ENCODE measurements at regions not wholly inside any gene's neighbourhood (a gene's known extent, or its start where the extent isn't known, plus 50 kb on each side); places are given as distances from the start of the nearest gene placed in this dataset.

GRCh38 chr6:130537447-130537846, 171.6 kb downstream of the TMEM200A start:
- H3K9me3 Mint-ChIP-seq (ENCODE audit: low read depth), result peaks cover 31% of the 10 kb centered on the region
- no peak overlapping the region for H3K27ac Mint-ChIP-seq
- TF ChIP-seq CTCF (IDR thresholded peaks at IDR 0.05; ENCODE audit: unreplicated experiment), result no peak
- H3K4me3 Mint-ChIP-seq (ENCODE audit: low read depth), result no peak overlapping the region
- no peaks in the 10 kb centered on the region for H3K27me3 Mint-ChIP-seq
- no peaks in the 10 kb centered on the region for H3K36me3 Mint-ChIP-seq (ENCODE audit: insufficient read depth)
- no peaks in the 10 kb centered on the region for H3K4me1 Mint-ChIP-seq (ENCODE audit: low read depth)
- no peak for DNase-seq (ENCODE audit: low spot score, unreplicated experiment)

- Mint-ChIP-seq H3K4me3 (ENCODE audit: low read depth) (no peak overlapping the region), H3K27ac (no peak overlapping the region), H3K36me3 (ENCODE audit: insufficient read depth) (no peaks in the 10 kb centered on the region), H3K4me1 (ENCODE audit: low read depth) (no peaks in the 10 kb centered on the region), H3K27me3 (no peaks in the 10 kb centered on the region), H3K9me3 (ENCODE audit: low read depth) (no peaks in the 10 kb centered on the region)
- no peak for DNase-seq (ENCODE audit: low spot score, unreplicated experiment)
- TF ChIP-seq CTCF (IDR thresholded peaks at IDR 0.05; ENCODE audit: unreplicated experiment), result no peak
These were observed 181.9 kb downstream of the TMEM200A start for GRCh38 chr6:130547723-130548122.

- no peak overlapping the region for H3K27ac Mint-ChIP-seq
- TF ChIP-seq CTCF (IDR thresholded peaks at IDR 0.05; ENCODE audit: unreplicated experiment), result no peak
- DNase-seq (ENCODE audit: low spot score, unreplicated experiment), result no peak
- no peaks in the 10 kb centered on the region for H3K27me3 Mint-ChIP-seq
- H3K4me3 Mint-ChIP-seq (ENCODE audit: low read depth), result no peak overlapping the region
- no peaks in the 10 kb centered on the region for H3K36me3 Mint-ChIP-seq (ENCODE audit: insufficient read depth)
- no peaks in the 10 kb centered on the region for H3K4me1 Mint-ChIP-seq (ENCODE audit: low read depth)
- H3K9me3 Mint-ChIP-seq (ENCODE audit: low read depth), result no peaks in the 10 kb centered on the region
These were observed 191.8 kb downstream of the TMEM200A start for GRCh38 chr6:130557481-130558112.

GRCh38 chr6:130558131-130558530, 192.3 kb downstream of the TMEM200A start:
- Mint-ChIP-seq H3K36me3 (ENCODE audit: insufficient read depth) (no peaks in the 10 kb centered on the region), H3K4me1 (ENCODE audit: low read depth) (no peaks in the 10 kb centered on the region), H3K27me3 (no peaks in the 10 kb centered on the region), H3K4me3 (ENCODE audit: low read depth) (no peak overlapping the region), H3K9me3 (ENCODE audit: low read depth) (no peaks in the 10 kb centered on the region), H3K27ac (no peak overlapping the region)
- no peak for TF ChIP-seq CTCF (IDR thresholded peaks at IDR 0.05; ENCODE audit: unreplicated experiment)
- no peak for DNase-seq (ENCODE audit: low spot score, unreplicated experiment)

- no peak for DNase-seq (ENCODE audit: low spot score, unreplicated experiment)
- Mint-ChIP-seq H3K4me1 (ENCODE audit: low read depth) (no peaks in the 10 kb centered on the region), H3K4me3 (ENCODE audit: low read depth) (no peak overlapping the region), H3K36me3 (ENCODE audit: insufficient read depth) (no peaks in the 10 kb centered on the region), H3K9me3 (ENCODE audit: low read depth) (no peaks in the 10 kb centered on the region), H3K27me3 (no peaks in the 10 kb centered on the region), H3K27ac (no peak overlapping the region)
- TF ChIP-seq CTCF (IDR thresholded peaks at IDR 0.05; ENCODE audit: unreplicated experiment), result no peak
These were observed 193.3 kb downstream of the TMEM200A start for GRCh38 chr6:130559166-130559565.
